Fibroblast of skin of left biceps (primary cell): ENCODE measurements at regions not wholly inside any gene's neighbourhood (a gene's known extent, or its start where the extent isn't known, plus 50 kb on each side); places are given as distances from the start of the nearest gene placed in this dataset.
"Not testable (repeated sequence)": the region's sequence is repeated elsewhere in the genome, so short reads cannot be mapped to it uniquely, and the experiment has no call there.

ENCODE experiments used
- DNase-seq, 2 experiments: peaks; one replicate each; pipeline ENCODE4 v3.0.0-alpha.2; 2013; ENCODE audit warnings: low read depth in 2 of 2

DNA sequence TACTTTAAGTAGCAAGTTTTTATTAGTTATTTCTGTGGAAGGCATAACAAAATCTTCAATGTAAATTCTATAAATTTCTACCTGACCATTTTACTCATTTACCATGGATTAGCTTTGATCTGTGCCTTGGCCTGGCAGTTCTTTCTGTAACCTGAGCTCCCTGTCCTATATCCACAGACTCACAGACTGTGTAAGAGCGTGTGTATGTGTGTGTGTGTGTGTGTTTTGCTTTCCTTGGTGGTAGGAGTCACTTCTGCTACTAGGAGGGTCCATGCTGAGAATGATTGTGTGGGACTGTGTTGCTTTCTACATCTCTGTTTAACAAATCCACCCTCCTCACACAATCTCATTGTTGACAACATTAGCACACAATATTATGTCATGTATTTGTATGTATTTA is 221.2 kb upstream of the PELI2 start:
- DNase-seq = no peak

- no peak for DNase-seq
Observed at GRCh38 chr14:55898938-55899337, 219.3 kb upstream of the PELI2 start.

DNA sequence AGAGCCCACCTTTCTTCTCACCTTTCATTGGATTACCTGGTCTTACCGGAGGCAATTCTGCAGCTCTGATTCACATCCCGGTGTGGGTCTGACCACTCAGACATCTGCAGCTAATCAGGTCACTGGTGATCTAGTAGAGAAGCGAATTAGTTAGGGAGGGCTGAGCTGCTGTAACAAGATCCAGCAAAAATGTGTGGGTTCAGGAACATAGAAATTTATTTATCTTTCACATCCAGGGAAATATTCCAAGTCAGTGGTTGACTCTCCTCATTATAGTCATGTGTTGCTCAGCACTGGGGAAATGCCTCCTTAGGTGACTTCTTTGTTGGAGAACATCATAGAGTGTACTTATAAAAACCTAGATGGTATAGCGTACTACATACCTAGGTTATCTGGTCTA is 218.7 kb upstream of the PELI2 start:
- DNase-seq = no peak

- no peak for DNase-seq
Observed at GRCh38 chr14:55900749-55901148, 217.5 kb upstream of the PELI2 start.

DNA sequence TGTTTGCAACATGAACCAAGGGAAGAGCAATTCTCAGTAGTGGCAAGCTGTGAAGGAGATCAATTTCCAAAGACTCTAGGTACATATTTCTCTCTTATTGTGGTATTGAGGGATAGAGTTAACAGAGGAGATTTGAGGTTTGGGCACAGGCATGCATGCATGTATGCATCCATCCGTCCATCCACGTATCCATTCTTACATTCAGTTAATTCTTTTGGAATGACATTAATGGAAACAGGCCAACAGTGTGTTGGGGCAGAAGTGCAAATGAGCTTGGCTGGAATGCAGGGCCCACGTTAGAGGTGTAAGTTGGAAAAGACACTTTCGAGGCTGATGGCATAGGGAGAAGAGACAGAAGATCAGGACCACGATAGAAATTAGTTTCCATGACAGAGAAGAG is 216.9 kb upstream of the PELI2 start:
- no peak for DNase-seq

GRCh38 chr14:55902241-55902640 is 216.0 kb upstream of the PELI2 start:
- no peak for DNase-seq

DNA sequence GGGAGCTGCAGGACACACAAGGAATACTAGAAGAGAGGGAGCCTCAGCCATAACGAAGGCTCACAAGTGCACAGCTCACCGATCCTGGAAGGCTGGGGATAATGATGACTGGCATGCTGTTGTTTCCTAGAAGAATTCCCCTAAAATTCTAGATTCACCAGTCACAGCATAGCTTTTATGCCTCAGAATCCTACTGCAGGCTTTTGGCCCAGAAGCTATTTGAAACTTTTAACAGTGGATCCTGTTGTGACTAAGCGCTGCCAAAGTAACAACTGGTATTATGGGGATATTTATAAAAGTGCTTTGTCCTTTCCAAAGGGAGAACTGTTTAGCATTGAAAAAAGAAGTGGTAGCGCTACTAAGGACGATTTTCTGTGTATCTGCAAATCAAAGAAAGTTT is 214.1 kb upstream of the PELI2 start:
- DNase-seq = no peak

GRCh38 chr14:55908106-55908505 is 210.1 kb upstream of the PELI2 start:
- no peak for DNase-seq

DNA sequence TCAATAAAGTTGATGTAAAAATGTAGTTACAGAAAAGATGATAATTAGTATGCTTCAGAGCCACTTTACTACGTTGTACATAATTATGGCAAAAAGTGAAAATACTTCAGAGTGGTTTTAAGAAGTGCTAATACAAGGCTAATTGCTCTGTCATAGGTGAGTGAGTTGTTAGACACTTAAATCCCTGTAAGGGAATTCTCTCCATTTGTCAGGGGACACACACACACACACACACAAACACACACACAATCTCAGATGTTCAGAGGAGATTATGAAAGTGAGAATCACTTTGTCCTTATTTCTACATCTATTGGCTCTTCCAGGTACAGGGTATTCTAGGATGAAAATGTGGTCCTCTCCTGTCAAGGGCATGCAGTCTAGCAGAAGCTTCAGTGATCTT is 208.3 kb upstream of the PELI2 start:
- no peak for DNase-seq

DNA sequence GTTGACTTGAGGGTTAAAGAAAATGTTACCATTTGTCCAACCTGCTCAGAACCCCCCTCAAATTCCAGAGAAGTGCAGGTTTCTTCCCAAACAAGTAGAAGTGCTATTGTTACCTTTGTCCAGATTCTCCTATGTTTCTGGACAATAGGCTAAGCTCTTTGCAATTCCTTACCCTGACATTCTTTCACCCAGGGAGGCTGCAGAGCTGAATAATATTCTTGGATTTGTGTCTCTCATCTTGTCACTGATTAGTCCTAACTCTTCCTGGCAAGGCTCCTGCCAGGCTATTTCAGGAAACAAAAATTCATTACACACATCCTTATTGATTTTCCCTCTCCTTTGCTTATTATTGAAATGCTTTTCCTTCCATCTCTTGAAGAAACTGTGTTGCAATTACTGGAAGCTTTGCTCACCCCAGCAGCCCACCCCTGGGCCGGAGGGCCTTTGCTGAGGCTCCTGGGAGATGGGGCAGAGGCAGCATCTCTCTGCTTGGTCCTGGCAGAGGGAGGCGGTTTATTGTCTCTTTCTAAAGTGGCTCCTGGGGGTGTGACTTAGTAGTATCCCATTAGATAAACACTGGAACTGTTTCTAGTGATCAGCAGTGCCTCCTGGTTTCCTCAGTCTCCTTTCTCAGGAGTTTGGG is 207.5 kb upstream of the PELI2 start:
- DNase-seq = no peak

DNA sequence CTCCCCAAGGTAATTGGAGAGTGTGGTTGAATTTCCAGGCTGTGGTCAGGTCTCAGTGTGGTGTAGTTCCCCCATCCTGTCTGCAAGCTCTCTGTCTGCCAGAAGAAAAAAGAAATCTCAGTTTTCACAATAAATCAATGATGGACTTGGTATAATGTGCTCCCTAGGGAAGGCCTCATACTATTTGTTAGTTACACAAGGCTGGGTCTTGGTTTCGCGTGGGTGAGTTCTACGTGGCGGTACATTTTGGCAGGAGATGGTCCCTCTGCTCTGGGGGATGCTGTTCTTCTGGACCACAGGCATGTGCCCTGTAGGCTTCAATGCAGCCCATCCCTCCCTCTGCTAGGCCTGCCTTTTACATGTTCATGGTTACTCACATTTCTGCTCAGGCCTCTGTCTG is 206.4 kb upstream of the PELI2 start:
- DNase-seq = peak; percentile 20 to 22

DNA sequence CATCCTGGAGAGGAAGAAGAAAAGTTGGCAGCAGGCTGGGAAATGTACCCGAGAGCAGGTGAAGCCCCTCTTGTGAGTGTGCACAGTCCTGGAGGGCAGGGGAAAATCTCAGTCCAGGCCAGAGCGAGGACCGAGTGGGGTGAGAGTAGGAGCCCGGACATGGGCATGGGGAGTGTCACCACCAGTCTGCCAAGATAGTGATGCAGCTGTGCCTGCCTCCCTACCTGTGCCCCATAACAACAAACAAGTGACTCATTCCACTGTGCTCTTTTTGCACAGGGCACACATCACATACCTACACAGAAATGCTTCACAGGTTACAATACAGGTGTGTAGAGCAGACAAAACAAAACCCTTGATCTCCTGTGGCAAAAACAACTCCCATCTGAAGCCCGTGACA is 205.9 kb upstream of the PELI2 start:
- DNase-seq = no peak

DNA sequence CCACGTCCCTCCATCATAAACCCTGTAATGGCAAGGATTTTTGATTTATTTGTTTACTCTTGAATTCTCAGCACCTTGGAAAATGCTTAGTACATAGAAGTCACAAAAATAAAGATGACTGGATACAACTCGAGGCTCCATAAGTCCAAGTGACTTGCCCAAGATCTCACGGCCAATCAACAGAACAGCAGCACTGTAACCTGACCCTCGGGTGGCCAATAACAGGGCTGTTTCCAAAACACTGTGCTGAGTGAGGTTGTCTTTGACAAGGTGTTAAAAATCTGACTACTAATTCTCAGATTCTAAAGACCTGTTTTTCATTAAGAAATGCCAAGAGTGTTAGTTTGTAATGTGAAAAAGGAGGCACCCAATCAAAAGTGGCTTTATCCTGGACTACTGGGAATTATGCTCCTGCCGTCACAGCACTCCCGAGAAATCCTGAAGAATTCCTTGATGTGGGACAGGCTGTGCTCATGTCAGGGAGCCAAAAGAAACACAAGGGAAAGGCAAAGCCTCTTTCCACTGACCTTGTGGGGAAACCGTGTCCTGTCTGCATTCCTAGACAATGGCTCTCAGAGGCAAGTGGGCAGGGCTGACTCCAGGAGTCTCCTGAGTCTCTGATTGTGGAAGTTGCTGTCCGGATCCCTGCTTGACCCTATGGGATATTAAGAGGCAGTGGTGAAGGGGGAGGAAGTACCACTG is 204.7 kb upstream of the PELI2 start:
- DNase-seq = peak in 1 of 2 experiments; percentile 31

DNA sequence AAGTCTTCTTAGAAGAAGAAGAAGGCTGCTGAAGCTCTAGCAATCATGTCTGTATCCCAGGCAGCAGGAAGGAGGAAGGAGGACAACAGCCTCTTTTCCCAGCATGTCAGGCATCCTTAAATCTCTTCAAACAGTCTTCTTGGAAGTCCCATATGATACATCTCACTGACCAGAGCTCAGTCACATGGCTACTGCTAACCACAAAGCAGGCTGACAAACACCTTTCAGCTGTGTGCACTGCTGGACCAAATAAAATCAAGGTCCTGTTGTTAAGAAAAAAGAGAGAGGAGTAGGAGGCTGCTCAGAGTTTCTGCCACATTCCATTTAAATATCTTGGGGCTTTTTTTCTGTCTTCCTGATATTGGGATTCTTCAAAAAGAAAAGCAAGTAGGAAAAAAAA is 203.4 kb upstream of the PELI2 start:
- DNase-seq = no peak

GRCh38 chr14:55915456-55915855 is 202.8 kb upstream of the PELI2 start:
- DNase-seq = no peak

DNA sequence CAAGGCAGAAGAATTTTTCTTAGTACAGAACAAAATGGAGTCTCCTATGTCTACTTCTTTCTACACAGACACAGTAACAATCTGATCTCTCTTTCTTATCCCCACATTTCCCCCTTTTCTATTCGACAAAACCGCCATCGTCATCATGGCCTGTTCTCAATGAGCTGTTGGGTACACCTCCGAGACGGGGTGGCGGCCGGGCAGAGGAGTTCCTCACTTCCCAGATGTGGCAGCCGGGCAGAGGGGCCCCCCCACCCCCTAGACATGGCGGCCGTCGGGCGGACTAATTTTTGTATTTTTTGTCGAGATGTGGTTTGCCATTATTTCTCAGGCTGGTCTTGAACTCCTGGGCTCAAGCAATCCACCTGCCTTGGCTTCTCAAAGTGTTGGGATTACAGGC is 198.4 kb upstream of the PELI2 start:
- not testable (repeated sequence) for DNase-seq

GRCh38 chr14:55921511-55921910 is 196.7 kb upstream of the PELI2 start:
- DNase-seq = no peak

GRCh38 chr14:55926007-55926406 is 192.2 kb upstream of the PELI2 start:
- no peak for DNase-seq

GRCh38 chr14:55927028-55927427 is 191.2 kb upstream of the PELI2 start:
- DNase-seq = no peak

- no peak for DNase-seq
Observed at GRCh38 chr14:55928276-55928675, 189.9 kb upstream of the PELI2 start.

GRCh38 chr14:55929136-55929535 is 189.1 kb upstream of the PELI2 start:
- DNase-seq = no peak

GRCh38 chr14:55930016-55930784 is 188.0 kb upstream of the PELI2 start:
- DNase-seq = no peak

GRCh38 chr14:55936691-55937090 is 181.5 kb upstream of the PELI2 start:
- DNase-seq = no peak
